NCI-H460 (cell line): ENCODE measurements at regions not wholly inside any gene's neighbourhood (a gene's known extent, or its start where the extent isn't known, plus 50 kb on each side); places are given as distances from the start of the nearest gene placed in this dataset.
A peak's percentile ranks its signal among the peaks of the same experiment; 100 is the strongest.

ENCODE experiments used
- DNase-seq: peaks from one replicate; pipeline ENCODE4 v3.0.0-alpha.2; 2016; ENCODE audit warnings: low read depth; ENCODE audit errors: extremely low read depth

GRCh38 chr3:59653405-59654122 is 603.7 kb upstream of the CFAP20DC start:
- no peak for DNase-seq

GRCh38 chr3:59644479-59645402 is 594.9 kb upstream of the CFAP20DC start:
- no peak for DNase-seq

DNA sequence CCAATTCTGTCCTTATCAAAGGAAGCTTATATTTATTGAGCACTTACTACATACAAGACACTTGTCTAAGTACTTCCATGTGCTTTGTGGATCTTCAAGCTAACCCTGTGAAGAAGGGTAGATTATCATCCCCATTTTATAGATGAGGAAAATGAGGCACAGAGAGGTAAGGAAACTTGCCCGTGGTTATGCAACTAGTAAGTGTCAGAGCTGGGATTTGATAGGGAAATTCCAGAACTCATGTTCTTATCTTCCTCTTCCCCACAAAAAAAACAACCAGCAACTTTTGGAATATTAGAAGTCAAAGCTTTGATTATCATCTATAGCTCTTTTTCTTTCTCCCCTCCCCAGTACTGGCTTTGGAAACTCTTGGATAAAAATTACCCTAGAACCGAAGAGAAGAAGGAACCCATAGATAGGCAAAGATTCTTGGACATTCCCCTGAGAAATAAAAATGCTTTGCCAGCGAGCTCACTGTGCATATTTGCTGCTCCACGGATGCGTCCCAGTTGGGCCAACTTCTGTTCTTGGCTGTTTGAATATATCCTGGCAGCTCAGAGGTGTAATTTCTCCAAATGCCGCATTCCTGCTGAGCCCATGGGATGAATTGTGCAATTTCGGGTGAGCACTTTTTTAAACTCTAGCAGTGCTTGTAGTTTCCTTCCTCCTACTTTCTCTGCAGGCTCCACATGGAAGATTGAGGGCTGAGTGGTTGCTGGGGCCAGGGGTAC is 591.5 kb upstream of the CFAP20DC start:
- no peak for DNase-seq

DNA sequence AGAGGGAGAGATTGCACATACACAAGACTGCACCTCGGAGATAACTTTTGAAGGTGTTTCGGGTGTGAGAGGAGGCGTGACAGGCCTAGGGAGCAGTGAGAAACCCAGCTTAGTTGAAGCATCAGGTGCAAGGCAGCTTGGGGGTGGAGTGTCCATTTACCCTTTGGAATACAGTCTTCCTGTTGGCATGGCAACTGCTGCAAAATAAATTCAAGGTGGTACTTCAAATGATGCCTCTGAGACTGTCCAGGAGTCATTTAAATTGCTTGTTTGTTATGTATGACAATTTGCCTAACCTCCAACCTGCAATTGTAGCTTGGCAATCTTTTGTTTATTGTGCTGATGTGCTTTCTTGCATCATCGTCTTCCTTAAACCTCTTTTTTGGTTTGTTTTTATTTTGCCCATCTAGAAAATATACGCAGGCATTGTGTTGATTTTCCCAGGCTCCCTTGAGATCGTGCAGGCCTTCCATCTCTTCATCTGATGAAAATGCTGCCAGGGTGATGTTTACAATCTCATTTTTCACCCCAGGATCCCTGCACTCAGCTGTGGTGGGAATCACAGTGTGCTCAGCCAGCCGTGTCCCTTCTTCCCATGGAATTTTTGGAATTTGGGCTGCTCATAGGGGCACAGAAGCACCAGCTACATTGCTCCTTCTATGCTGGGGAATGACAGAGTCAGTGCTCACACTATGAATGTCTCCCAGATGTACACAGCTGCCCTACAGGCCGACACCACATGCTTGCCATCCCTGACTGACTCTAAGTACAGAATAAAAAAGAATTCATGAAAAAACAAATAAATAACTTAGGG is 583.1 kb upstream of the CFAP20DC start:
- no peak for DNase-seq

GRCh38 chr3:59631482-59631881 is 581.7 kb upstream of the CFAP20DC start:
- no peak for DNase-seq

GRCh38 chr3:59621037-59621436 is 571.2 kb upstream of the CFAP20DC start:
- no peak for DNase-seq

DNA sequence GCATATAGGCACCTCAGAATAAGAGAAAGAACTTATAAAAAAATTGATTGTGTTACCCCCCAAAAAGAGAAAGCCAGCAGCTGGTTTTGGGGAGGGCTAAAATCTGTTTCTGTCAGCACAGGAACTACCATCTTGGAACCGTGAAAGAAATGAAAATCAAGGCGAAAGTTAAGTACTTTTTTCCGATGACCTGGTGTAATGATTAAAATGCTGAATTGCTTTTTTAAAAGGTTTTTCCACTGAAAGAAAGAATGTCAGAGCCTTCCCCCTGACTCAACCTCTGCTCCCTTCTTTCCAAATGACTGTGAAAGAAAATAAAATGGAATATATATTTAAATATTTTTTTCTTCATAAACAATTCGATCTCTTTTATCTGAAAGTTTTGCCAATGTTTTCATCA is 570.5 kb upstream of the CFAP20DC start:
- DNase-seq, result no peak

DNA sequence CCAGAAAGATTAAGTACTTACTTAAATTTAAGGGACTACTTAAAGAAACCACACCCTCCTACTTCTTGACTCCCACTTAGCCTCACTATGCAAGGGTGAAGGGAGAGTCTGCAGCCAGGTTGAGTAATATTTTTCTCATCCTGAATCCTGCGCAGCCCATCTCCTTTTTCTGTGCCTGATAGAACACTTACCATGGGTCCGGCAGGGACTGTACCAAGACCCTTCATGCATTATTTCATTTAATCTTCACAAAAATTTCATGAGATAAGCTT is 562.6 kb upstream of the CFAP20DC start:
- DNase-seq, result no peak

GRCh38 chr3:59611649-59612443 is 562.0 kb upstream of the CFAP20DC start:
- DNase-seq, result no peak

DNA sequence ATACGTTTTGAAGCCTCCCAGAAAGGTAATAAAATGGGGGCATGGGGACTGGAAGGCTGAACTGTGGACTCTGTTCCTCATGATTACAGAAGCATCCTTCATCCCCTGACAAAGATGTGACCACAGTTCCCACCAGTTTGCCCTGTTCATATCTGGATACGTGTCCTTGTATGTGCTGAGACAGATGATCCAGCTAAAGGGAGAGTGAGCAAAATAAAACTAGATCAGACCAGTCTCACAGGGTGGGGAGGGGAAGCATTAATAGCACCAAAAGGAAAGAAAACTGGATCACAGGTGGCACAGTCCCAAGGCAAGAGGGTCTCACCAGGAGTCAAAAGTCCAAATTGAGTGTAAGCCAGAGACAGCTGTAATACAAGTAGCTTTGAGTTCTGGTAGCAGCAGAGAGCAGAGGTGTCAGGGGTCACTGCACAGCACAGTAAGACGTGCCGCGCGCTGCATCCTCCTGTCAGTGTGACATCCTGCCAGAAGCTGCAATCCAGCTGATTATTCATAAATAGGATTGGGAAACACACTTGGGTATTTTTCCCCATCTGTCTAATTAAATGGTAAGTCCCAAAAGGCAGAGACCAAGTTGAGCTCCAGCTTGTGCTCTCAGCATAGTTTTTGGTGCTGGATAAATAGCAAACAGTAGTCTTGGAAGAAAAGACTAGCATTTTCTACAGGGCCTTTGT is 560.0 kb upstream of the CFAP20DC start:
- DNase-seq, result no peak

- DNase-seq, result no peak
Measured at GRCh38 chr3:59608356-59608755, 558.5 kb upstream of the CFAP20DC start.

- peak; percentile 27 for DNase-seq
Measured at GRCh38 chr3:59607656-59608055, 557.8 kb upstream of the CFAP20DC start.

- DNase-seq, result no peak
Measured at GRCh38 chr3:59606638-59607266, 556.9 kb upstream of the CFAP20DC start.

DNA sequence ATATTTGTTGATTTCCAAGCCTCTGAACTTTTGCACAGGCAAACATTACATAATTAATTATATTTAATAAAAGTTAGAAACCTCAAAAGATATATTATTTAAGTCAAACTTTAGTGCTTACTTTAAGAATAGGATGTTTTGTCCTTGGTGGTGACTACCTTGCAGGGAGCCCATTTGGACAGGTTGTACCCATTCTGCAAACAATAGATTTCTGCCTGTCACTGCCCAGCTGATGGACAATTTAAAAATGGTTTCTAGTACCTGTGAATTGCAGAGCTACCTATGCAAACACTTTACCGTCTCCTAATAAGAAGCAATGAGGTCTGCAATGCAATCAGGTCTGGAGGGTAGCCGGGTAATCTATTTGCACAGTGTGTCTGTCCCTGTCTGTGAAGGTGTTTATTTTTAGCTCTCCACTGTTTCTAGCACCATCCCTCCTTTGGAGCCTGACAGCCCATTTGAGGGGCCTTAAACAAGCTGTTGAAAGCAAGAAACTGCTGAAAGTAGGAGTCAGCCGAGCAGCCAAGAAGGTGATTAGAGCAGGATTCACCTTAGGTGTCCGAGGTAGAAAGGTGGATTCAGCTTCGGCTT is 556.2 kb upstream of the CFAP20DC start:
- DNase-seq, result no peak

DNA sequence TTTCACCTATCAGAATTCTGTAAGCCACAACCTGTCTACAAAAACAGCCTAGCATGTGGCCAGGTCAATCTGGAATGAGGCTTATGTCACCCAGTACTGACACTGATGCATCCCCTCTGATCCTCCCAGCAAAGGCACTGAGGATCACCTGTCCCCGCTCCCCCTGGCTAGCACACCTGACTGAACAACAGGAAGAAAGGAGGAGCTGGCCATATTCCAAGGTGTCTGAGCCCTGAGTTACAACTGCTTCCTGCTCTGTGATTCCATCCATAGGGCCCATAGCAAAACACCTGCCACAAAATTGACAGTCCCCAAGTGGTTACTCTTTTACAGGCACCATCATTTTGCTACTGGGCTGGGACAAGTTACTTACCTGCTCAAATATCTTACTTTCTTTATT is 555.5 kb upstream of the CFAP20DC start:
- no peak for DNase-seq

DNA sequence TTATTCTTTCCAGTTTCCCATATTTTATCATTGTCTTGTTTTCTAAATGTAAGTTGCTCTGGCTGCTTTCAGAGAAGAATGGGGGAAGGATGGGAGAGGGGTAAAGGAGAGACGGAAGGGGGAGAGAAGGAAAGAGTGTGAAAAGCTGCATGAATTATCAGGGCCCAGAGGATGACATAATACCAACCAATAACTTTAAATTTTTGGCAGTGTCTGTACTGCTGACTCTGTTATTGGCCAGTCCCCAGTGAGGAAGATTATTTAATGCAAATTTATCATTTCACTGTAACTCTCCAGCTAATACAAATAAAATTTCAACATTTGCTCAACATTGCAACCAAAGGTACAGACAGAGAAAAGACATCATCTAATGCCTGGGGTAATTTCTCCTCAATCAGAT is 551.7 kb upstream of the CFAP20DC start:
- DNase-seq, result no peak

DNA sequence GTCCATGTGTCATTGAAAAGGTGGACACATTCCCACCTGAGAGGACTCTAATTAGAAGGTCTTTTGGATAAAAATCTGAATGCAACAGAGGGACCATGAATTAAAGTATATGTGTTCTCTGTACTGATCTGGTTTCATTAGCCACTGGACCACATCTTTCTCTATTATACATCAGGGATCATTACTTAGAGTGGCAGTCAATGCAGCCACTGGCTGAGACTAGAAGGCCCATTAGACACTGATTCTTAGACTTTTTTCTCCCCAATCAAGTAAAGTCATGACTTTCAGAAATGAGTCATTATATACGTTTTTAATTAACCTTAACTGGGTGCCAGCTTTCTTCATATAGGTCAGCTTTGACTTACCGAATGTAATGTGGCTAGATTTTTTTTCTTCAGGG is 550.8 kb upstream of the CFAP20DC start:
- DNase-seq, result no peak

- no peak for DNase-seq
Measured at GRCh38 chr3:59596741-59597140, 546.9 kb upstream of the CFAP20DC start.
